ENCODE measurements at regions not wholly inside any gene's neighbourhood (a gene's known extent, or its start where the extent isn't known, plus 50 kb on each side); places are given as distances from the start of the nearest gene placed in this dataset.

- DNase-seq: no peak
- Histone ChIP-seq H3K27ac (no peak overlapping the region), H3K27me3 (no peaks in the 10 kb centered on the region), H3K4me1 (peaks cover 0 to 8% (median 3%) of the 10 kb centered on the region in 4 donors), H3K36me3 (no peaks in the 10 kb centered on the region), H3K9me3 (no peaks in the 10 kb centered on the region), H3K4me3 (no peak overlapping the region)
- WGBS (ENCODE audit: insufficient coverage, low coverage, low lambda C conversion rate, missing lambda C conversion rate): 80% methylated on average over 2 of the region's 2 CpGs
- no peak for ATAC-seq
- intact Hi-C loops (cut with DNase I): no loop called here
- TF ChIP-seq POLR2A (IDR thresholded peaks at IDR 0.05) (no peak), CTCF (IDR thresholded peaks at IDR 0.05) (no peak)
These were observed 58.2 kb upstream of the PCSK6 start for GRCh38 chr15:101547737-101548136.

- intact Hi-C loops (cut with DNase I): no loop called here
- DNase-seq (peak in 1 of 3 donors; percentile 45), ATAC-seq (peak in 3 of 4 donors; percentile 45 to 62 (median 49))
- H3K9me3 ChIP-seq: no peaks in the 10 kb centered on the region
- H3K27ac ChIP-seq: no peak overlapping the region
- H3K4me3 ChIP-seq: no peak overlapping the region
- H3K27me3 ChIP-seq: no peaks in the 10 kb centered on the region
- TF ChIP-seq CTCF (IDR thresholded peaks at IDR 0.05) (no peak), POLR2A (IDR thresholded peaks at IDR 0.05) (no peak)
- H3K4me1 ChIP-seq: peaks cover 0 to 8% (median 3%) of the 10 kb centered on the region in 4 donors
- H3K36me3 ChIP-seq: no peaks in the 10 kb centered on the region
- WGBS (ENCODE audit: insufficient coverage, low coverage, low lambda C conversion rate, missing lambda C conversion rate): 45% methylated on average over 11 of the region's 12 CpGs
These were observed 56.3 kb upstream of the PCSK6 start for GRCh38 chr15:101545548-101546505.

- H3K4me1 ChIP-seq: peaks cover 0 to 8% (median 3%) of the 10 kb centered on the region in 4 donors
- no peaks in the 10 kb centered on the region for H3K36me3 ChIP-seq
- no peaks in the 10 kb centered on the region for H3K27me3 ChIP-seq
- no peak for ATAC-seq
- no peak overlapping the region for H3K4me3 ChIP-seq
- WGBS (ENCODE audit: insufficient coverage, low coverage, low lambda C conversion rate, missing lambda C conversion rate): no CpG with 5 or more reads among the region's 2 CpGs
- no peak overlapping the region for H3K27ac ChIP-seq
- no peak for DNase-seq
- H3K9me3 ChIP-seq: no peaks in the 10 kb centered on the region
- TF ChIP-seq CTCF (IDR thresholded peaks at IDR 0.05) (no peak), POLR2A (IDR thresholded peaks at IDR 0.05) (no peak)
- intact Hi-C loops (cut with DNase I): no loop called here
These were observed 55.1 kb upstream of the PCSK6 start for GRCh38 chr15:101544613-101544945.

GRCh38 chr15:101543926-101544612, 54.6 kb upstream of the PCSK6 start:
- Histone ChIP-seq H3K4me3 (no peak overlapping the region), H3K9me3 (no peaks in the 10 kb centered on the region), H3K36me3 (no peaks in the 10 kb centered on the region), H3K4me1 (peaks cover 0 to 8% (median 3%) of the 10 kb centered on the region in 4 donors), H3K27me3 (no peaks in the 10 kb centered on the region), H3K27ac (no peak overlapping the region)
- intact Hi-C loops (cut with DNase I): no loop called here
- WGBS (ENCODE audit: insufficient coverage, low coverage, low lambda C conversion rate, missing lambda C conversion rate): 87% methylated on average over 7 of the region's 22 CpGs
- ATAC-seq (no peak), DNase-seq (no peak)
- TF ChIP-seq CTCF (IDR thresholded peaks at IDR 0.05) (no peak), POLR2A (IDR thresholded peaks at IDR 0.05) (no peak)

All from right lobe of liver (tissue), 6 donors.